AG10803 (cell line): ENCODE measurements at regions not wholly inside any gene's neighbourhood (a gene's known extent, or its start where the extent isn't known, plus 50 kb on each side); places are given as distances from the start of the nearest gene placed in this dataset.
"Not testable (repeated sequence)": the region's sequence is repeated elsewhere in the genome, so short reads cannot be mapped to it uniquely, and the experiment has no call there.

Source experiments
- DNase-seq: peaks from one replicate; pipeline ENCODE4 v3.0.0; 2010; ENCODE audit warnings: low read depth
- H3K4me3 ChIP-seq: 2 replicates; pipeline ENCODE4 v1.5.1; 2011; ENCODE audit warnings: mild to moderate bottlenecking, low read length, control low read depth
- TF ChIP-seq, protein P1 (sequence below): conservative IDR thresholded peaks from 2 replicates; pipeline ENCODE4 v1.5.1; 2011; ENCODE audit warnings: mild to moderate bottlenecking, low read length, control low read depth, inconsistent platforms

DNA sequence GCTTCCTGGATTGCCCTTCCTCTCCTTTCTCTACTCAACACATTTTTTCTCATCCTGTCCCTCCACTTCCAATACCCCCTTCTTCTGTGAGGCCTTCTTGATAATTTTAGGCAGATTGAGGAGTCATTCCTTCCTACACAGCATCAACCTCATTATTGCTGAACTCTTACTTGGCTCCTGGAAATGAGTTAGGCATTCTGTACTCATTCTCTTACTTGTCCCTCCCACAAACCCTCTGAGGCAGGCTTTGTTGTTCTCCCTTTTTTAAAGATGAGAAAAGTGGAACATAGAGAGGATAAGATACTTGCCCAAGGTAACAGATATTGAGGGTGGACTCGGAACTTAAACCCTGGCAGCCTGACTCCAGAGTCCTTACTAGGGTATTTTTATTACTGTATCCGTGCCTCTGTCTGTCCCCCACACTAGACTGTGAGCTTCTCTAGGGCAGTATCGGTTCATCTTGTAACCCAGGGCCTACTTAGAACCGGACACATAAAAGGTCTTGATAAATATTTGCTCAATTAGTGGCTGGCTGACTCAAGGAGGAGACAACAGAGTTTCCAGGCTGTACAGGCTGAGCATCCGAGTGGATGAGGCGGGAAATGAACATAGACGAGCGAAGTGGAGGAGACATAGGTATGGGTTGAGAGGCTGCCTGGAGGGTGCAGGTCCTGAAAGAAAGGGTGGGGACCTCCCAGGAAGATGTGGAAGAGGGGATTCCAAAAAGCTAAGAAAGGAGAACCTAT lies 148.7 kb upstream of the ATP2B2 start:
- TF ChIP-seq, protein P1, sequence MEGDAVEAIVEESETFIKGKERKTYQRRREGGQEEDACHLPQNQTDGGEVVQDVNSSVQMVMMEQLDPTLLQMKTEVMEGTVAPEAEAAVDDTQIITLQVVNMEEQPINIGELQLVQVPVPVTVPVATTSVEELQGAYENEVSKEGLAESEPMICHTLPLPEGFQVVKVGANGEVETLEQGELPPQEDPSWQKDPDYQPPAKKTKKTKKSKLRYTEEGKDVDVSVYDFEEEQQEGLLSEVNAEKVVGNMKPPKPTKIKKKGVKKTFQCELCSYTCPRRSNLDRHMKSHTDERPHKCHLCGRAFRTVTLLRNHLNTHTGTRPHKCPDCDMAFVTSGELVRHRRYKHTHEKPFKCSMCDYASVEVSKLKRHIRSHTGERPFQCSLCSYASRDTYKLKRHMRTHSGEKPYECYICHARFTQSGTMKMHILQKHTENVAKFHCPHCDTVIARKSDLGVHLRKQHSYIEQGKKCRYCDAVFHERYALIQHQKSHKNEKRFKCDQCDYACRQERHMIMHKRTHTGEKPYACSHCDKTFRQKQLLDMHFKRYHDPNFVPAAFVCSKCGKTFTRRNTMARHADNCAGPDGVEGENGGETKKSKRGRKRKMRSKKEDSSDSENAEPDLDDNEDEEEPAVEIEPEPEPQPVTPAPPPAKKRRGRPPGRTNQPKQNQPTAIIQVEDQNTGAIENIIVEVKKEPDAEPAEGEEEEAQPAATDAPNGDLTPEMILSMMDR, result no peak
- H3K4me3 ChIP-seq, result no peak overlapping the region
- no peak for DNase-seq

DNA sequence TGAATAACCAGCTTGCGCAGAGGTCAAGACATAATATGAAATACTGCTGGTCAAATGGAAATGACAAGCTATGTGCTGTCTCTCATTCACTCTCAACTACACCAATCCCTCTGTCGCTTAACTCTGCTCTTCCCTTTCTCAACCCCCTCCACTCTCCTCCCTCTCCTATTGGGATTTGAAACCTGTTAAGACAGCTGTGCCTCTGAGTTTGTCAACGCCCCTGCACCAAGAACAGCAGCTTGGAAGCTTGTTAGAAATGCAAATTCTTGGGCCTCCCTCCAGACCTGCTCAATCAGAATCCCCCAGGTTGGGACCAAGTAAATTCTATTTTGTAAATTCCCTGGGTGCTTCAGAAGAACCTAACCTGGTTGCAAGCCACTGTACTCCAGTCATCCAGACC lies 149.7 kb upstream of the ATP2B2 start:
- DNase-seq, result no peak
- no peak overlapping the region for H3K4me3 ChIP-seq
- TF ChIP-seq, protein P1, result no peak

DNA sequence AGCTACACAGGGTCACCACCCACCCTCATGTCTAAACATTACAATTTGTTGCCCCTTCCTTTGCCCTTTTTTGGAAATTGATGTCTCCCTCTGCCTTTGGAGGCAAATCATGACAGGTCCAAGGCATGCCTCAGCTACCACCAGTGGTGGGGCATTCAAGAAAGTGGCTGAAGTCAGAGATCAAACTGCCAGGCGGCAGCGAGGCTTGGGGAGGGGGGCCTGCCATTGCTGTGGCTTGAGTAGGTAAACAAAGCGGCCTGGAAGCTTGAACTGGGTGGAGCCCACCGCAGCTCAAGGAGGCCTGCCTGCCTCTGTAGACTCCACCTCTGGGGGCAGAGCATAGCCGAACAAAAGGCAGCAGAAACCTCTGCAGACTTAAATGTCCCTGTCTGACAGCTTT lies 152.0 kb upstream of the ATP2B2 start:
- not testable (repeated sequence) for H3K4me3 ChIP-seq, DNase-seq

DNA sequence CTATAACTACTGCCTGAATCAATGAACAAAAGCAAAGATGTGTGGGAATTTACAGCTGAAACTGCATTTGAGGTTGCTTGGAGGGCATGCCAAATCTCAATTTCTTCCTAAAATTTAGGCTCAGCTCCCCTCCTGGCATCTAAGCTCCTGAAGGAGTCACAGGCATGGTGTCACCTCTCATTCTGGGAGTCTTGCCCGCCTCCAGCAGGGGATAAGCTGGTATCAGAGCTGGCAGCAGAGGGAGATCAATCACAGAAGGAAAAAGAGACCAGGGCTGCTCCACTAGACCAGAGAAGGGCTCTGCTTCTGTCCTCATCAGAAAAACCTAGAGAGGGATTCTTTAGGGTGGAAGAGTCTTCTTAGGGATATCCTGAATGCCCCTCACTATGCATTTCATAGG lies 150.4 kb upstream of the SLC6A11 start:
- no peak overlapping the region for H3K4me3 ChIP-seq
- TF ChIP-seq, protein P1, result no peak
- DNase-seq, result no peak

DNA sequence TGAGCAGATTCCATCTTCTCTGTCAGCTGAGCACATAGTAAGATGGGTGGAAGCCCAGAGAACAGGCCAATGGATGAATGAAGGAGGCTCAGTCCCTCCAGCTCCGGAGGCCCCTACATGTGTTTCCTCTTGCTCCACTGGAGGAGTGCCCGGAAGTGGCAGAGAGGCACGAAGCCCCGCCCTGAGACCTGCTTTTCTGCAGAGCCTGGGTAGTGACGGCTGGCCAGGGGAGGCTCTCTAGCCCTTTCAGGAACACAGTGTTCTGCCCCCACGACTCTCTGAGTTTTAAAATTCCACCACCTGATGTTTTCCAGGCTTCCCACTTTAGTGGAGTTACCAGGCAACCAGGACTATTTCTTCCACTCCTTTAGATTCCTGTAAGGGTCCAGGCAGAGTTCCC lies 149.4 kb upstream of the SLC6A11 start:
- DNase-seq, result no peak
- TF ChIP-seq, protein P1, result no peak
- no peak overlapping the region for H3K4me3 ChIP-seq

DNA sequence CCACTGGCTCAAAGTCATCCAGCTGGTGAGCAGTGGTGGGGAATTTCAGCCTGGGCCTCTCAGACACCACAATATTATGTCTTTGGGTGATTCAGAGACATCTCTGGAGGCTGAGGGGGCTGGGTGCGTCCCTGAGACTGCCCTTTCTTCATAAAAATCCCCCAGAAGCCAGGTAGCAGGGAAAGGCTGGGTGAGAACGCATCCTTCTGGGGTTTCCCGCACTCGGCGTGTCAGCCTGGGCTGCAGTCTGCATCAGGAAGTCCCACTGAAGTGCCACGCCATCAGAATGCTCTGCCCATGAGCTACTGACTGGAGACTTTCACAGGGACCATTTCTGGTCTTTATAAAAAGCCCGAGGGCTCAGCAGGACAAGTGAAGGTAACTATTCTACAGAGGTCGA lies 148.8 kb upstream of the SLC6A11 start:
- DNase-seq, result no peak
- H3K4me3 ChIP-seq, result no peak overlapping the region
- TF ChIP-seq, protein P1, result no peak

DNA sequence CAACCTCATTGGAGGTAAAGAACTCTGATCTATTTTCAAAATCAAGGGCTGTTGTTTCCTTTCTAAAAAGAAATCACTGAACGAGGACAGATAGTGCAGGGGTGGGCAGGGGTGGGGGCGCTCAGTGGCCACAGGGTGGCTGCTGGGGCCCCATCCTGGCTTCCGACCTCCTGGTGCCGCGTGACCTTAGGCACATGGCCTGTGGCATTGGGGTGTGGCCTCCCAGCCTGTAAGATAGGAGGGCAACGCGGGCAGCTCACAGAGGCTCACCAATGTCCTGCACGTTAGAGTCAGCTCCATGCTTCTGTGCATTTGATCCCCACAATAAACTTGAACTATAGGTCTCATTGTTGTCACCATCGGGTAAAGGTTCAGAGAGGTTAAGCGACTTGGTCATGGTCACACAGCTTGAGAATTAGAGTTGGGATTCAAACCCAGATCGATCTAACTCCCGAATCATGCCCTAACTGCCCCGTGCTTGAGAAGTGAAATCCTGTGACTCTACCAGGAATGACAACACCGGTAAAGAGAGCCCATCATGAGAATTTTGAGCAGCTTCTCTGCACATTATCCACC lies 148.0 kb upstream of the SLC6A11 start:
- no peak for DNase-seq
- no peak overlapping the region for H3K4me3 ChIP-seq
- TF ChIP-seq, protein P1, result no peak
